SU-DHL-6 (cell line): ENCODE measurements at regions not wholly inside any gene's neighbourhood (a gene's known extent, or its start where the extent isn't known, plus 50 kb on each side); places are given as distances from the start of the nearest gene placed in this dataset.
"Not testable (repeated sequence)": the region's sequence is repeated elsewhere in the genome, so short reads cannot be mapped to it uniquely, and the experiment has no call there.

Experiments used
- H2AFZ ChIP-seq: fragments of 200-600 bp; sonication (generic); 2 replicates; pipeline ENCODE4 v1.6.1; 2014; ENCODE audit warnings: low read depth, mild to moderate bottlenecking, moderate library complexity, mixed read lengths, antibody characterized with exemption, low read length; ENCODE audit not compliant: severe bottlenecking
- H3F3A ChIP-seq: fragments of 200-600 bp; shearing (Covaris generic); 2 replicates; pipeline ENCODE4 v1.6.0; 2016; ENCODE audit warnings: antibody characterized with exemption, mild to moderate bottlenecking; ENCODE audit not compliant: insufficient read depth
- H3K27ac ChIP-seq: fragments of 200-600 bp; sonication (generic); 2 replicates; pipeline ENCODE4 v1.5.1; 2016; ENCODE audit warnings: low read depth, mild to moderate bottlenecking, low read length, moderate library complexity, mixed read lengths
- H3K27me3 ChIP-seq: fragments of 200-600 bp; sonication (generic), shearing (Covaris generic); 2 replicates; pipeline ENCODE4 v1.6.0; 2014; ENCODE audit warnings: mild to moderate bottlenecking, low read length
- H3K36me3 ChIP-seq: fragments of 200-600 bp; sonication (generic); 2 replicates; pipeline ENCODE4 v1.6.1; 2014; ENCODE audit warnings: mild to moderate bottlenecking, low read length, mixed read lengths
- H3K4me2 ChIP-seq: fragments of 300-600, 200-600 bp; shearing (Covaris generic), sonication (generic); 2 replicates; pipeline ENCODE4 v1.6.0; 2014; ENCODE audit warnings: low read length, low read depth, mild to moderate bottlenecking; ENCODE audit not compliant: poor library complexity, severe bottlenecking
- H3K4me3 ChIP-seq: fragments of 200-600 bp; sonication (generic); 2 replicates; pipeline ENCODE4 v1.5.1; 2014; ENCODE audit warnings: antibody characterized with exemption, low read length, mild to moderate bottlenecking, mixed read lengths; ENCODE audit not compliant: insufficient read depth, poor library complexity, severe bottlenecking
- H3K79me2 ChIP-seq: fragments of 200-600 bp; sonication (generic); 2 replicates; pipeline ENCODE4 v1.6.1; 2014; ENCODE audit warnings: mild to moderate bottlenecking, low read length, moderate library complexity; ENCODE audit not compliant: insufficient read depth
- H3K9ac ChIP-seq: fragments of 200-600 bp; sonication (generic); 2 replicates; pipeline ENCODE4 v1.7.0; 2014; ENCODE audit warnings: mild to moderate bottlenecking, low read length
- H3K9me2 ChIP-seq: fragments of 200-600 bp; sonication (generic); replicated peaks from 2 replicates; pipeline ENCODE4 v1.6.1; 2014; ENCODE audit warnings: low read length; ENCODE audit not compliant: insufficient read depth
- H3K9me3 ChIP-seq: fragments of 200-600 bp; sonication (generic); 2 replicates; pipeline ENCODE4 v1.6.1; 2014; ENCODE audit warnings: low read length, mixed read lengths; ENCODE audit not compliant: insufficient read depth
- H4K20me1 ChIP-seq: fragments of 200-600 bp; sonication (generic); 2 replicates; pipeline ENCODE4 v1.6.1; 2014; ENCODE audit warnings: low read depth, mild to moderate bottlenecking, antibody characterized with exemption, low read length, moderate library complexity, mixed read lengths
- CTCF ChIP-seq: fragments of 200-600 bp; sonication (generic); IDR thresholded peaks from one replicate; pipeline ENCODE4 v1.5.1; 2017; ENCODE audit warnings: antibody characterized with exemption, mild to moderate bottlenecking, low read length, moderate library complexity; ENCODE audit not compliant: insufficient read depth, poor library complexity, severe bottlenecking
- EZH2phosphoT487 ChIP-seq: fragments of 200-600 bp; sonication (generic), shearing (Covaris generic); conservative IDR thresholded peaks from 2 replicates; pipeline ENCODE4 v1.6.1; 2018; ENCODE audit warnings: mild to moderate bottlenecking, antibody characterized with exemption, low read length, moderate library complexity, mixed read lengths

GRCh38 chr17:27368151-27368795, 74.4 kb downstream of the WSB1 start:
- Histone ChIP-seq H3K9ac (no peak overlapping the region), H3K79me2 (no peaks in the 10 kb centered on the region), H3K4me2 (no peak overlapping the region), H3F3A (no peaks in the 10 kb centered on the region), H3K27me3 (no peaks in the 10 kb centered on the region), H3K9me3 (peaks cover 4% of the 10 kb centered on the region; the same call in 1 of the 2 replicates), H3K36me3 (no peaks in the 10 kb centered on the region; the same call in 1 of the 2 replicates), H3K4me3 (no peak overlapping the region), H3K27ac (no peak overlapping the region), H4K20me1 (no peaks in the 10 kb centered on the region), H2AFZ (no peak overlapping the region), H3K9me2 (no peaks in the 10 kb centered on the region)
- TF ChIP-seq EZH2phosphoT487: no peak
- no peak for TF ChIP-seq CTCF

- Histone ChIP-seq H3K4me2 (no peak overlapping the region), H3K27me3 (no peaks in the 10 kb centered on the region), H3K9ac (no peak overlapping the region), H3K9me3 (peaks cover 4% of the 10 kb centered on the region; the same call in 1 of the 2 replicates), H3K4me3 (no peak overlapping the region), H3K79me2 (no peaks in the 10 kb centered on the region), H2AFZ (no peak overlapping the region), H3K27ac (no peak overlapping the region), H4K20me1 (no peaks in the 10 kb centered on the region), H3K9me2 (no peaks in the 10 kb centered on the region), H3F3A (no peaks in the 10 kb centered on the region), H3K36me3 (no peaks in the 10 kb centered on the region; the same call in 1 of the 2 replicates)
- TF ChIP-seq EZH2phosphoT487 (no peak), CTCF (no peak)
Measured at GRCh38 chr17:27368980-27369379, 75.1 kb downstream of the WSB1 start.

GRCh38 chr17:27370776-27371175, 76.9 kb downstream of the WSB1 start:
- Histone ChIP-seq H3K9me2 (no peaks in the 10 kb centered on the region), H3K79me2 (no peaks in the 10 kb centered on the region), H3K9ac (no peak overlapping the region), H3K27ac (no peak overlapping the region), H3K4me2 (no peak overlapping the region), H3K9me3 (peaks cover 4% of the 10 kb centered on the region; the same call in 1 of the 2 replicates), H4K20me1 (no peaks in the 10 kb centered on the region), H2AFZ (no peak overlapping the region), H3K4me3 (no peak overlapping the region), H3K36me3 (no peaks in the 10 kb centered on the region; the same call in 1 of the 2 replicates), H3K27me3 (no peaks in the 10 kb centered on the region), H3F3A (no peaks in the 10 kb centered on the region)
- TF ChIP-seq CTCF (no peak), EZH2phosphoT487 (no peak)

DNA sequence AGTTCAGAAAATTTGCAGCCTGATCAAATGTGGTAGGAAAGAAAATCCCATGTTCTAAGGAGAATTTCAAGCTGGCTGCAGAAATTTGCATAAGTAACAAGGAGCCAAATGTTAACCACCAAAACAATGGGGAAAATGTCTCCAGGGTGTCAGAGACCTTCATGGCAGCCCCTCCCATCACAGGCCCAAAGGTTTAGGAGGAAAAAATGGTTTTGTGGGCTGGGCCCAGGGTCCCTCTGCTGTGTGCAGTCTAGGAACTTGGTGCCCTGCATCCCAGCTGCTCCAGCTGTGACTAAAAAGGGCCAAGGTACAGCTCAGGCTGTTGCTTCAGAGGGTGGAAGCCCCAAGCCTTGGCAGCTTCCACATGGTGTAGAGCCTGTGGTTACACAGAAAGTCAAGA, 79.8 kb downstream of the WSB1 start:
- H3K9me3 ChIP-seq, H3K9me2 ChIP-seq, H3K4me2 ChIP-seq, H3K36me3 ChIP-seq, H3K4me3 ChIP-seq, H3K27ac ChIP-seq, H3K79me2 ChIP-seq, H3K27me3 ChIP-seq, H2AFZ ChIP-seq, H3F3A ChIP-seq, H3K9ac ChIP-seq, H4K20me1 ChIP-seq: not testable (repeated sequence)
